B cell (primary cell): ENCODE measurements at regions not wholly inside any gene's neighbourhood (a gene's known extent, or its start where the extent isn't known, plus 50 kb on each side); places are given as distances from the start of the nearest gene placed in this dataset.

Experiments used
- ATAC-seq: fragments of 200-7000 bp; cut with Tn5 transposase; one replicate; pipeline ENCODE4 v1.10.0; 2021; ENCODE audit warnings: low read depth, mild to moderate bottlenecking, moderate number of reproducible peaks, moderate library complexity
- CTCF ChIA-PET: fragments of 350-600 bp; sonication (Branson Sonifier 250); formaldehyde crosslinking; loops from one replicate; lab custom pipeline; 2021; ENCODE audit warnings: antibody characterized with exemption, inconsistent platforms; lab: Charles Lee
- POLR2A ChIA-PET: fragments of 350-600 bp; sonication (Branson Sonifier 250); formaldehyde crosslinking; loops from one replicate; lab custom pipeline; 2021; ENCODE audit warnings: antibody characterized with exemption; lab: Charles Lee
- DNase-seq: peaks from one replicate; pipeline ENCODE4 v3.0.0; 2013
- H2AFZ ChIP-seq: 2 replicates; pipeline ENCODE4 v1.6.1; 2012; ENCODE audit warnings: mild to moderate bottlenecking, low read depth, low read length; ENCODE audit not compliant: insufficient read depth, poor library complexity, severe bottlenecking
- H3K27ac ChIP-seq, 2 donors: 1 replicate in 1 of 2; 2 replicates in 1 of 2; pipeline ENCODE4 v1.5.1; 2012 to 2013; ENCODE audit warnings: low read length in 2 of 2, mild to moderate bottlenecking in 2 of 2, moderate library complexity in 1 of 2
- H3K27me3 ChIP-seq, 4 experiments: fragments of 200-600 bp in 1 of 4; sonication (generic) in 1 of 4; replicated peaks in 1 of 4; 1 replicate in 2 of 4; 2 replicates in 2 of 4; pipeline versions ENCODE4 v1.6.1 to v1.7.0; 2013 to 2016; ENCODE audit warnings: low read length in 3 of 4, mild to moderate bottlenecking in 2 of 4, mixed read lengths in 1 of 4, moderate library complexity in 1 of 4; ENCODE audit not compliant: insufficient read depth in 4 of 4, control insufficient read depth in 3 of 4; ENCODE audit errors: control extremely low read depth in 1 of 4
- H3K36me3 ChIP-seq, 2 experiments: replicated peaks in 1 of 2; 1 replicate in 1 of 2; 2 replicates in 1 of 2; pipeline versions ENCODE4 v1.6.1 to v1.7.1; 2013; ENCODE audit warnings: low read length in 1 of 2; ENCODE audit not compliant: insufficient read depth in 2 of 2, control insufficient read depth in 1 of 2; ENCODE audit errors: control extremely low read depth in 1 of 2, extremely low read depth in 1 of 2
- H3K4me1 ChIP-seq, 2 donors: fragments of 200-600 bp in 1 of 2; sonication (generic) in 1 of 2; 1 replicate in 1 of 2; 2 replicates in 1 of 2; pipeline versions ENCODE4 v1.5.1 to v1.6.1; 2013 to 2017; ENCODE audit warnings: low read length in 2 of 2; ENCODE audit not compliant: control insufficient read depth in 2 of 2, insufficient read depth in 2 of 2
- H3K4me2 ChIP-seq: replicated peaks from 2 replicates; pipeline ENCODE3; 2012; ENCODE audit warnings: mild to moderate bottlenecking, low read depth, low read length; ENCODE audit not compliant: poor library complexity, severe bottlenecking
- H3K4me3 ChIP-seq, 5 experiments: fragments of 200-600 bp in 1 of 5; sonication (generic) in 1 of 5; 1 replicate in 3 of 5; 2 replicates in 2 of 5; pipeline versions ENCODE4 v1.5.1 to v1.7.0; 2011 to 2016; ENCODE audit warnings: low read length in 4 of 5, mild to moderate bottlenecking in 4 of 5, low read depth in 2 of 5, control low read depth in 1 of 5, moderate library complexity in 1 of 5; ENCODE audit not compliant: insufficient read depth in 1 of 5; ENCODE audit errors: control extremely low read depth in 1 of 5, extremely low read depth in 1 of 5
- H3K79me2 ChIP-seq: fragments of 200-600 bp; sonication (generic); one replicate; pipeline ENCODE4 v1.6.0; 2016; ENCODE audit warnings: low read length; ENCODE audit not compliant: control insufficient read depth, insufficient read depth
- H3K9ac ChIP-seq: fragments of 200-600 bp; sonication (generic); 2 replicates; pipeline ENCODE4 v1.6.1; 2017; ENCODE audit warnings: mild to moderate bottlenecking, low read length, moderate library complexity
- H3K9me3 ChIP-seq, 3 donors: one replicate each; pipeline versions ENCODE4 v1.6.1 to v1.7.1; 2013; ENCODE audit warnings: low read length in 2 of 3; ENCODE audit not compliant: control insufficient read depth in 2 of 3, insufficient read depth in 1 of 3; ENCODE audit errors: control extremely low read depth in 1 of 3
- H4K20me1 ChIP-seq: 2 replicates; pipeline ENCODE4 v1.6.0; 2012; ENCODE audit warnings: mild to moderate bottlenecking, low read length; ENCODE audit not compliant: insufficient read depth, control insufficient read depth, poor library complexity, severe bottlenecking
- H3K27ac Mint-ChIP-seq: one replicate; pipeline ENCODE4 v1.8.0; 2021; ENCODE audit warnings: mixed read lengths
- H3K27me3 Mint-ChIP-seq: one replicate; pipeline ENCODE4 v1.8.0; 2021; ENCODE audit warnings: mixed read lengths
- H3K4me1 Mint-ChIP-seq: one replicate; pipeline ENCODE4 v1.8.0; 2021; ENCODE audit warnings: mixed read lengths
- H3K4me3 Mint-ChIP-seq: one replicate; pipeline ENCODE4 v1.8.0; 2021; ENCODE audit warnings: mixed read lengths
- H3K9me3 Mint-ChIP-seq: one replicate; pipeline ENCODE4 v1.8.0; 2022; ENCODE audit warnings: mixed read lengths; ENCODE audit not compliant: insufficient read depth
- EZH2 ChIP-seq: IDR thresholded peaks from 2 replicates; pipeline ENCODE4 v1.6.1; 2012; ENCODE audit warnings: borderline replicate concordance, low read depth, mild to moderate bottlenecking, moderate library complexity, low read length; ENCODE audit not compliant: insufficient read depth, poor library complexity, severe bottlenecking
- WGBS: methylation state at CpG from one replicate; pipeline ENCODE4 v1.1.5; 2013; ENCODE audit warnings: missing lambda C conversion rate; ENCODE audit not compliant: insufficient coverage; 5-methylcytosine and 5-hydroxymethylcytosine counted together
- intact Hi-C: fragments of 100-400 bp; cut with micrococcal nuclease; formaldehyde crosslinking; loops from one replicate; pipeline ENCODE4 v1.10.0; 2022
- TF ChIP-seq, protein P1 (sequence below): fragments of 200-600 bp; IDR thresholded peaks from one replicate; pipeline ENCODE4 v1.8.0; 2022; ENCODE audit warnings: antibody characterized with exemption, mild to moderate bottlenecking

DNA sequence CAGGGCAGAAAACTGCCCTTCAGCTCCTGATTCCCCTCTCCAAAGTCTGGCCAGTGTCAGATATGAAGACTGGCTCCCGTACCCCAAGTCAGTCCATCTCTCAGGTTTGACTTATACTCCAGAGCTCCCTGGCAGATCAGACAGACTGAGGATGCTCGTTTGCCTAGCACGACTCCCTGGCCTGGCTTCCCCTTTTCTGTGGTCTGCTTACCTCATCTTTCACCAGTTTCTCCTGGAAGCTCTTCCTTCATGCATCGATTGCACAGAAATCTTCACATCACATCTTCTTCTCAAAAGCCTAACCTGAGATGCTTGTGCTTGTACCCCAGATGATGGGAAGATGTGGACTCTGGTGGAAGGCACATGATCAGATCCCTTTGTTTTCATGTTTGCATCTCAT lies 387.9 kb upstream of the POU3F3 start:
- Histone ChIP-seq H3K4me2 (no peak overlapping the region), H3K79me2 (no peaks in the 10 kb centered on the region), H3K27me3 (no peaks in the 10 kb centered on the region), H3K9me3 (no peaks in the 10 kb centered on the region), H3K4me1 (no peaks in the 10 kb centered on the region), H4K20me1 (no peaks in the 10 kb centered on the region), H3K36me3 (no peaks in the 10 kb centered on the region), H3K4me3 (no peak overlapping the region), H3K27ac (no peak overlapping the region), H3K9ac (no peak overlapping the region), H2AFZ (no peak overlapping the region)
- Mint-ChIP-seq H3K27me3 (peaks cover 7% of the 10 kb centered on the region), H3K4me3 (no peak overlapping the region), H3K9me3 (no peaks in the 10 kb centered on the region), H3K27ac (no peak overlapping the region), H3K4me1 (no peaks in the 10 kb centered on the region)
- CTCF ChIA-PET: no interaction called here
- DNase-seq (no peak), ATAC-seq (no peak)
- intact Hi-C loops: loop anchor here (5.0 kb wide), 1 partner anchor 611 kb away; no protein-coding TSS in a partner anchor
- 32% methylated on average over 3 of the region's 4 CpGs for WGBS
- POLR2A ChIA-PET: no interaction called here
- TF ChIP-seq, protein P1, sequence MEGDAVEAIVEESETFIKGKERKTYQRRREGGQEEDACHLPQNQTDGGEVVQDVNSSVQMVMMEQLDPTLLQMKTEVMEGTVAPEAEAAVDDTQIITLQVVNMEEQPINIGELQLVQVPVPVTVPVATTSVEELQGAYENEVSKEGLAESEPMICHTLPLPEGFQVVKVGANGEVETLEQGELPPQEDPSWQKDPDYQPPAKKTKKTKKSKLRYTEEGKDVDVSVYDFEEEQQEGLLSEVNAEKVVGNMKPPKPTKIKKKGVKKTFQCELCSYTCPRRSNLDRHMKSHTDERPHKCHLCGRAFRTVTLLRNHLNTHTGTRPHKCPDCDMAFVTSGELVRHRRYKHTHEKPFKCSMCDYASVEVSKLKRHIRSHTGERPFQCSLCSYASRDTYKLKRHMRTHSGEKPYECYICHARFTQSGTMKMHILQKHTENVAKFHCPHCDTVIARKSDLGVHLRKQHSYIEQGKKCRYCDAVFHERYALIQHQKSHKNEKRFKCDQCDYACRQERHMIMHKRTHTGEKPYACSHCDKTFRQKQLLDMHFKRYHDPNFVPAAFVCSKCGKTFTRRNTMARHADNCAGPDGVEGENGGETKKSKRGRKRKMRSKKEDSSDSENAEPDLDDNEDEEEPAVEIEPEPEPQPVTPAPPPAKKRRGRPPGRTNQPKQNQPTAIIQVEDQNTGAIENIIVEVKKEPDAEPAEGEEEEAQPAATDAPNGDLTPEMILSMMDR: no peak
- no peak for TF ChIP-seq EZH2

DNA sequence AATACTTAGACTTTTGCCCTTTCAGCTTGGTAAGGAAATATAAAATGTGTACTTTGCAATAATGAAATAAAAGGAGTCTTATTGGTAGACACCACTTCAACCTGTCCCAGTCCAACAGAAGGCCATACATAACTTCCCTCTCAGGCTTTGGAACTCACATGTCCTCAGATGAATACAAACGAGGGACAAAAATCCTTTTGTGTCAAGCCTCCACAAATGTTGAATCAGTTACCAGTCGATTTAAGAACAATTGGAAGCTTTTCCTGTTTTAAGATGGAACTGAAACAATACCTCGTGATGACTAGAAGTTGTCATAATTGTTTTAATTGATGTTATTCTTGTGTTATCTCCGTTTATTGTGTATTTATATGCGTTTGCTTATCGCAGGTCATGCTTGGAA lies 385.1 kb upstream of the POU3F3 start:
- CTCF ChIA-PET: no interaction called here

More for the DNA sequence above, 385.1 kb upstream of the POU3F3 start:
- POLR2A ChIA-PET: no interaction called here
- Histone ChIP-seq H3K36me3 (no peaks in the 10 kb centered on the region), H3K27me3 (no peaks in the 10 kb centered on the region), H4K20me1 (no peaks in the 10 kb centered on the region), H3K4me1 (no peaks in the 10 kb centered on the region), H3K27ac (no peak overlapping the region), H3K79me2 (no peaks in the 10 kb centered on the region), H2AFZ (no peak overlapping the region), H3K4me3 (no peak overlapping the region), H3K4me2 (no peak overlapping the region), H3K9me3 (no peaks in the 10 kb centered on the region), H3K9ac (no peak overlapping the region)
- intact Hi-C loops: loop anchor here (5.0 kb wide), 1 partner anchor 608 kb away; no protein-coding TSS in a partner anchor
- WGBS: 77% methylated on average over 3 of the region's 6 CpGs
- Mint-ChIP-seq H3K4me1 (no peaks in the 10 kb centered on the region), H3K27me3 (peaks cover 7% of the 10 kb centered on the region), H3K27ac (no peak overlapping the region), H3K9me3 (no peaks in the 10 kb centered on the region), H3K4me3 (no peak overlapping the region)
- ATAC-seq (no peak), DNase-seq (no peak)
- TF ChIP-seq, protein P1: no peak
- TF ChIP-seq EZH2: no peak
